Skin of body (tissue), 1 donor: ENCODE measurements at regions not wholly inside any gene's neighbourhood (a gene's known extent, or its start where the extent isn't known, plus 50 kb on each side); places are given as distances from the start of the nearest gene placed in this dataset.

Experiments
- DNase-seq: peaks from one replicate; lab custom pipeline; 2025; lab: John Stamatoyannopoulos, UW

DNA sequence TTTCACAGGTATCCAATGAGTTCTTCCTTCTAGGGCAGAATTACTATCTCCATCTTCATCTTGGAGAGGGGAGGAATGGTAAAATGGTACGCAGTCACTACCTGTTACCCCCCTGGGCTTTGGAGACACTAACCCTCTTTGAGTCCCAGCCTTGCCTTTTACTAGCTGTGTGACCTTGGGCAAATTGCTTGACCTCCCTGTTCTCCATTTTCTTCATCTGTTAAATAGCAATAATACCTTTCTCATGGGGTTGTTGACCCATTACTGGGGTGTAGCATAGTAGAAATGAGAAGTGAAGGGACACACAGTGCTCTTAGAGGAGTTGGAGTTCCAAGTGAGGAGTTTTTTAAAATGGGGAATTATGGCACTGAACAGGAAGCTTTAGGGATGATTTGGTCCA is 324.7 kb downstream of the FOXL1 start:
- DNase-seq = no peak

DNA sequence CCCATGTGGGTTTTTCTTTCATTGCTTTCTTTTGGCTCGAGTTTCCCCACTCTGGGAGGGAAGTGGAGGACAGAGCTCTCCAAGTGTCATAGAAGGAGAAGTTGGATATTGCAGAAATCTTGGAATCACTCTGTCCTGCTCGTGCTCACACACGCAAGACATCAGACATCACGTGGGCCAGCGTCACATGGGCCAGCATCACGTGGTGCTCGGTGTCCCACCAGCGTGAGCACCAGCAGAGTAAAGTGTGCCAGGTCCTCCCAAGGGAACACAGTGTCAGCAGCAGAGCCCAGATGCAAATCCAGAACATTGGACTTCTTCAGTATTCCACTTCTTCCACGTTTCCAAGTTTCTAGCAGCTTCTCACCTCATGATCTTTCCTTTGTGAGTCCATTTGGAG is 327.0 kb downstream of the FOXL1 start:
- DNase-seq = no peak

DNA sequence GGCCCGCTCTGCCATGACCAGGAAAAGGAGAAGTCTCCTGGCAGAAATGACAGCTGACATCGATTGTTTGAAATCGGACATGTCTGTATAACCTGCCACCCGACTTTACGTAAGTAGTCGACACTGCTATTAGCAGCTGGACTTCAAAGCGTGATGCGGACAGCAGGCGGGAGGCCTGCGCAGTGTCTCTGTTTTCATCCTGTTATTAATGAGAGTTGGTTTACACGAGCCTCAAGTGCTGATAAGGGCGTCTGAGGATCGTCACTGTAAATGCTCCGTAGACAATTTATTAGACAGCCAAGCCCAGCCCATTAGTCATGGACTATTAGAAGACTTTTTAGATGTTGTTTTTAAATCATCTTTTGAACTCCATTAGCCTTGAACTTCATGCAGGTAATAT is 328.3 kb downstream of the FOXL1 start:
- DNase-seq = no peak

DNA sequence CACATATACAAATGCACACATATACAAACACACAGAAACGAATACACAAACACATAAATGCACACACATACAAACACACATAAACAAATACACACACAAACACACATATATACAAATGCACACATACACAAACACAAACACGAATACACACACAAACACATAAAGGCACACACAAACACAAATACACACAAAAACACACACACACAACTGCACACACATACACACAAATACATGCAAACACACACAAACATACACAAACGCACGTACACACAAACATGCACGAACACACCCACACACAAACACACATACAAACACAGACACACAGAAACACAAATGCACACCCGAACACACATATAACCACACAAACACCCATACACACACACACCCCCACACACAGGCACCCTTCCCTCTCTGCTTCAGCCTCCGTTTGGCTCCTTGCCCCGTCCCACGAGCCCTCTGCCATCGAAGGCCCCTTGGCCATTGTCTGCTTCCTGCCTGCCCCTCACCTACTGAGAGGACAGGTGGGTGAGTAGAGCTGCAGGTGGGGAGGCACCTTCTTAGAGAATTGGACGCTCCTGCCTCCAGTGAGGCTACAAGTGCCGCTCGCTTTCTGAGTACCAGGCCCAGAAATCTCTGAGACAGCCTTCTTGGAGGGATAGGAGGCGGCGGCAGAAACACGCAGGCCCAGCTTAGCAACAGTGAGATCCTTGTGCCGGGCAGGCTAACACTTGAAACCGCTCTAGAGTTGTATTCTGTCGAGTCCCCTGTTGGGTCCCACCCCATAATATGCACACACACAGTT is 331.2 kb downstream of the FOXL1 start:
- no peak for DNase-seq

DNA sequence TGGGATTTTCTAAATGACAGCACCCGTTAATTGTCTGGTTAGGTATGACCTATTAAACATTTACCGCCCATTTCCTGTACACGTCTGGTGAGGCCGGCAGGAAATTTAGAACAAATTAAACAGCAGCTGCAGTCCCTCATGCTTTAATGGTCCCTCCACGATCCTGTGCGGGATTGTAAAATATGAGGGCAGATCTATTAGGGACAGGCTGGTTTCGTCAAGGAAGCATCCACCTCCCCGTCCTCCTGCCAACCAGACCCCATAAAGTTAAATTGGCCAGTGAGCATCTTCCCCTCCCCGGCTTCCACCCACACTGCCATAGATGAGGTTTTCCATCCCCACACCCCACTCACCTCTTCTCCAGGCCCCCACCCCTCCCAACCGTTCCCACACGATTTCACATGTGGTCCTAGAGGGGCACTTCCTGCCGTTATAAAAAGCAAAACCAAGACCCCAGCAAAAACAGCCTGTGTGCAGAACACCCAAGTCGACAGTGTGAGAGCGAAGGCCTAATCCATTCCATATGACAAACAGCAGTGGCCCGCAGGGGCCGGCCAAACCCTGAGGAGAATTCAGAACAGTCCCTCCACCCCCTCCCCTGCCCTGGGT is 331.9 kb downstream of the FOXL1 start:
- peak; percentile 35 for DNase-seq

DNA sequence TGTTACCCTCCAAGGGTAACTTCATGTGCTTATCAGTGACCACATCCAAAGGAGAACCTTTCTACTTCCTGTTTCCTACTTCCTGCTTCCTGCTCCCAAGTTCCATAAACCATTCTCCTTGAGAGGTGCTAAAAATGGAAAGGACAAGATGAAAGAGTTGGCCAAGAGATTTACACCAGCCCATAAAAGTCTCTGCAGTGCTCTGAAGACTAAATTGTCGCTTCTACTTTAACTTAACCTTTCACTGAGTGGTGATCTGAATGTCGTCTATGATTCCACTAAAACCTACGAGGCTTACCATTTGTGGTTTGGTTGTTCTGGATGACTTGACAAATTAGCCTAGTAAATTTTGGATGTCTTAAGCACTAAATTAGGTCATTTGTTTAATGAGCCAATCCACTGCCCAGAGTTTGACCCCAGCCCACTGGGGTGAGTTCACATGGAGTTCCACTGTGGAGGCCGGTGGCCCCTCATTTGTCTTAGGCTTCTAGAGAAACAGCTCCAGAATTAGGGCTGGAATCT is 333.1 kb downstream of the FOXL1 start:
- peak; percentile 7 for DNase-seq

DNA sequence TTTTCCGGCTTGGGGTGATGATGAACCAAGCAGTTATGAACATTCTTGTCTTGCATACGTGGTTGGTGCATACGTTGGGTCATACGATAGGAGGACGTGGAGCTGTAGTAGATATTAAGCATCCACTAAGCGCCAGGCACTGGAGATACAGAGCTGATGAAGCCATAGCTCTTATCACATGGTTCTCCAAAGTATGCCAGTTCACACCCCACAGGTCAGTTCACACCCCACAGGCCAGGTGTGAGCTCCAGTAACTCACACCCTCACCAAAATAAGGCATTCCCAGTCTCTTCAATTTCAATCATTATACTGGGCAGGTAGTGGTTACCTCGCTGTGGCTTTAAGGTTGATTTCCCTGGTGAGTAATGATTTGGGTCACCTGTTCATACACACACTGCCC is 335.5 kb downstream of the FOXL1 start:
- no peak for DNase-seq

DNA sequence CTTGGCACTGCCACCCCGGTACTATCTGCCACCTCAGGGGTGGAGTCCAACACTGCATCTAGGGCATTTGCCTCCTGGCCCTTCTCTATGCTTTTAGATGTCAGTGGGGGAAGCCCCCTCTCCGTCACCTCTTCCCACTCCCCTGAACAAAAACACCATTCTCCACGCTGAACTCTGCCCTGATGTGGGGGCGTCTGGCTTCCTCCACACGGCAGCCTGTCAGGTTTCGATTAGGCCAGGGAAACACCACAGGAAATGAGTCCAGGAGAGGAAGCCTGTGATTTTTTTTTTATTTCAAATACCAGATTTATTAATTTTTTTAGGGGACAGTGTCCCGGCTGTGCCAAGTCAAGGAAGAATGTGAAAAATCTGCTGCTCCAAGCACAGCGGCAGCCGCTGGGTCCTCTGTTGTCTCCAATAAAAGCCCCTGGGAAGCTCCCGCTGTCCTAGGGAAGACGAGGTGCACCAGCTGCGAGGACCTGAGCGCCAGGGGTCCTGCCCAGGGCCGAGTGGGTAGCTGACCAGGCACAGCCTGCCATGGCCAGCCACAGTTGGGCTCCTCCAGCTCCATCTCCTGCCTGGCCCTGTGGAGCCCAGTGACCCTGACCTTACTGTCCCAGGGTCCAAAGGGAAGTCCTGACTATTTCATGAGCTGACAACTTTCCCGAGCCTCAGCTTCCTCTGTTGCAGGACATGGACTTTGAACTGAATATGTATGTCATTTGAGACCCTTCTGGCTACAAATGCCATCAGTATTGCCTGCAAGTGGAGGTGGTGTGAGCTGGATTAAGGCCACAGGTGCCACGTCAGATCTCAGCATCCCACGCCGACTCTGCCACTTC is 336.7 kb downstream of the FOXL1 start:
- no peak for DNase-seq

DNA sequence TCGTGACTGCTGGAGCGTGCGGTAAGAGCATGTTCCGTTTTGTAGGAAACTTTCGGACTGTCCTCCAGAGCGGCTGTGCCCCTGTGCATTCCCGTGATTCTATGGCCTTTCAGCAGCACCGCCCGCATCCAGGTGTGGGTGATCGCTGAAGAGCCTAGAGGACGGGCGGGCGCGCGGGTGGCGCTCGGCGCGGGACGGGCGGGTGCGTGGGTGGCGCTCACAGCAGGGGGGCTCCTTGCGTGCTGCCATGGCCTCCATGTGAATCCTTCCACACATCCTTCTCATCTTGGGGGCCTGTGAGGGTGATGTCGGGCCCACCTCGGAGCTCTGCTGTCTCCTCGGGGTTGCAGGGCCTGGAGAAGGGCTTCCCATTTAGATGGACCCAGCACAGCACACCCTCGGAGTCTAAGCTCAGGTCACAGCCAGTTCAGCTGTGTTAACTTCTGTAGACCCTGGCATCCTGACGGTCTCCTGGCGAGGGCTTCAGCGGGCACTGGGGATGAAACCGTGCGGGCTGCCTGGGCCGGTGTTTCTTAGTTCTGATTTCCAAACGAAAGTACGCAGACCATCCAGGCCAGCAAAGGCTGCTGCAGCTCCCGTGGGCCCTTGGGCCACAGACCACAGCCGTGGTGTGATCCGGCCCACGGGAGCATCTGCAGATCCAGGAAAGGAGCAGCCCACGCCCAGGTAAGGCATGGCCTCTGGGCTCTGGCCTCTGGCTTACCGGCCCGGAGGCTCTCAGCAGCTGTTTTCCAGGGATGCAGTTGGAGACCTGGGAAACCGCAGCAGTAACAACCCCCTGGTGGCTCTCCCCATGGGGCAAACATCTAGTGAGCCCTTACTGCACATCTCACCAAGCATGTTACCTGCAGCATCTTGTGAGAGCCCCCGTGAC is 339.4 kb downstream of the FOXL1 start:
- no peak for DNase-seq

DNA sequence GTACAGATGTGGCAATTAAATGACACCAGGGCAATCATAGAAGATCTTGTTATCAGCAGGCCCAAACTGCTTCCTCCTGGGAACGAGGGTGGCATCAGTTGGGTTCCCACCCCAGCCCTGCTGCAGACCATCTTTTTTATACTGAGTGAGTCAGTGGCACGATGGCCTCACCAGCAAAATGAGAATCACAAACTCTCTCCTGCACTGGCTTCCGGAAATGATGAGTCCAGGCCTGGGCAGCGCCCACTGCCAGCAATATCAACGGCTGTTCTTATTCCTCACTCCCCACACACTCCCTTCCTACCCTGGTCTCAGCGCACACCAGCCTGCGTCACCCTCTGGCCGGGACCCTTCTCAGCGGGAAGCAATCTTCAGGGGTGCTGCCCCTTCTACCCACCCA is 340.3 kb downstream of the FOXL1 start:
- DNase-seq = no peak

DNA sequence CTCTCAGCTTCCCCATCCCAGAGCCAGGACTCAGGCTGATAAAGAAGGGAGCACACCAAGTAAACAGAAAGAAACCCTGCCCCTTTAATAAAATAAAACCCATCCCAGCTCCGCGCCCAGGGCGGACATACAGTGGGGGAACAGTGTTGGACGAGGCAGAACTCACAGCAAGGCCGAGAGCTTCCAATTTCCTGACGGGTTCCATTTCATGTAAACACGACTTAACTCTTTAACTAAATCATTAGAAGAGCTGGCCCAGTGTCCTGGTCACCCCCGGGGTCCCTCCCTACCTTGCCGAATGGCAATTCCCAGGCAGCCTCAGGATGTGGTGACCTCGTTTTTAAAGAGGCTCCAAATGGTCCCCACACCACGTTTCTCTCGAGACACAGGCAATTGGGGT is 340.7 kb downstream of the FOXL1 start:
- no peak for DNase-seq

DNA sequence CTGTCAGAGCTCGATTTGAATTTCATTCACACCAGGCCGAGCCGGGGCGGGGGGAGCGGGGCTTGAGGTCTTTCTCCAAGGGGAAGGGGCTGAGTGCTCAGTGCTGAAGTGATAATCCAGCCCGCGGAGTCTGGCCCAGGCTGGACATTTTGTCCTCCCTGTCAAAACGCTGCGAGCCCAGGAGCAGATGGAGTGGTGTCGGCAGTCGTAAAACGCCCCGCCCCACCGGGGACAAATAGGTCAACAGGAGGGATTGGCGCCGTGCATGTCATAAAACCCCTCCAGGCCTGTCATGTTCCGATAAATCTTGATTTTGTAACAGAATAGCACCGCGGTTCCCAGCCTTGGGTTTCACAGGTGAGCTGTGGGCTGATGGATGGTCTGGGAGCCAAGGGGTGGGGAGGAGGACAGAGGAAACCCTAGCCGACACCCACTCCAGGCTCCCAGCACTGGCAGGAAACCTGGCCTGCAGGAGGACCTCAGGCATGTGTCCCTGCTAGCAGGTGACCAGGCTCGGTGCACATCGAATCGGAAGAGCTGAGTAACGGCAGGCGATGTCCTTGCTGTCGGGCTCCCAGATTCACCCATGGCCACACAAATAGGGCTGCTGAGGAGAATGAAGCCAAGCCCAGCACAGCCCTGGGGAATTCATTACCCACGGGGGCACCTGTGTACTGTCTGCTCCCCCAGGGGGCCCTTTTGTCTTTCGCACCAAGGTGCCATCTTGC is 341.4 kb downstream of the FOXL1 start:
- no peak for DNase-seq

DNA sequence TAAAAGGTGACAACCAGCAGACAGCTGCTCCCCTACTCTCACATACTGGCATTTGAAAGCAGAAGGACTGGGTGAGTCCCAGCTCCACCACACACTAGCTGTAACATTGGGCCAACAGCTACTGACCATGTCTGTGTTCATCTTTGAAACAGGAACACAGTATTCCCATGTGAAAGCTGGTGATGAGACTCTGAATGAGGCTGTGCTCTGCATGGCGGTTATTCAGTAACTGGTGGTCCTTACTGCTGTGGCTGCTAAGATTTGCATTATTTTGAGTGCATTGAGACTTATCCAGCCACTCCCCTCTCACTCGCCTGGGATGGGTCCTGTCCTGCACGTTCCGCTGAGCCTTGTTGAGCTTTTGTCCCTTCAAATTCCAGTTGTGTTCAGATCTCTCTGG is 342.9 kb downstream of the FOXL1 start:
- DNase-seq = no peak

DNA sequence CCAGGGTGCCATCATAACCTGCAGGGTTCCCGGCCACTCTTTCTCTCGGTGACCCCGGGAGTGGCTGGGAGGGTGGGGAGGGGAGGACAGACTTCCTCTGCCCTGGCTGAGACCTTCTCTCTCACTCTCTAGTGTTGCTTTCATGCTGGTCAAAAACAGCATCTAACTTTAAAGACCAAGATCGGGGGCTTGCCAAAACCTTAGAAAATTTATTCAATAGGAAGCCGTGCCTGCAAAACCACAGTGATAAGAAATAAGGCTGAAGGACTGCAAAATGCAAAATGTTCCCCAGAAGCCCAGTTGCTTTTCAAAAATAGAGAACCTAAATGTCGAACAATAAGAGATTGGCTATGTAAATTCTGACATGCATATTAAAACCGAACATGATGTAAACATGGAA is 344.0 kb downstream of the FOXL1 start:
- no peak for DNase-seq

DNA sequence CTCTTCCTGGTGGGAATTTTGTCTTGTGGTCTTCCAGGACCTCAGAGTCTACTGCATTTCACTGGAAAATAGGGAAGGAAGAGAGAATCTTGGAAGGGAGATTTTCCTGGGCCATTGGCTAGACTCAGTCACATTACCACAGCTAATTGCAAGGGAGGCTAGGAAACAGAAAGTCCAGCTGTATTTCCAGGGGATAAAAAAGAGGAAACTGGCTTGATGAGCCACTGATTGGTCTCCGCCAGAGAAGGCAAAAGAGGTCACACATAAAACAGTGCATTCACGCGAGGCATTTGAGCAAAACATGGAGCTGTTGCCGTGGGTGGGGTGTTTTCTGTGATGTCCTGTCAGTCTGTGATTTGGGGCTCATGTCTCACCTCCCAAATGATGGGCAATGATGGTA is 345.3 kb downstream of the FOXL1 start:
- DNase-seq = no peak

DNA sequence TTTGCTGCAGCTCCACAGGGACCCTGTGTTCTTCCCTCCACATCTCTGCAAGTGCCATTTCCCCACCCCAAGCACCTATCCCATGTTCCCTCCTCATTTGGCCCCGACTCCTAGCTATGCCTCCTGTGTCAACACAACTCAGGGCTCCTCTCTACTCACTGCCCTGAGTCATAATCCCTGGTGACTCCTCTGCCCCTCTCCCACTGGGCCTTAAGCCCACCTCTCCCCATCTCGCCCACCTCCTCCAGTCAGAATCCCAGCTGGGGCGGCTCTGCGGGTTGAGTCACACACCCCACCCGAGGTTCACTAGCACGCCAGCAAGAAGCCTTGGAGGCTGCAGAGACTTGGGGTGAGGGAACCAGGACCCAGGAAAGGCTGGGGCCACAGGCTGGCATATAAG is 346.2 kb downstream of the FOXL1 start:
- DNase-seq = no peak

DNA sequence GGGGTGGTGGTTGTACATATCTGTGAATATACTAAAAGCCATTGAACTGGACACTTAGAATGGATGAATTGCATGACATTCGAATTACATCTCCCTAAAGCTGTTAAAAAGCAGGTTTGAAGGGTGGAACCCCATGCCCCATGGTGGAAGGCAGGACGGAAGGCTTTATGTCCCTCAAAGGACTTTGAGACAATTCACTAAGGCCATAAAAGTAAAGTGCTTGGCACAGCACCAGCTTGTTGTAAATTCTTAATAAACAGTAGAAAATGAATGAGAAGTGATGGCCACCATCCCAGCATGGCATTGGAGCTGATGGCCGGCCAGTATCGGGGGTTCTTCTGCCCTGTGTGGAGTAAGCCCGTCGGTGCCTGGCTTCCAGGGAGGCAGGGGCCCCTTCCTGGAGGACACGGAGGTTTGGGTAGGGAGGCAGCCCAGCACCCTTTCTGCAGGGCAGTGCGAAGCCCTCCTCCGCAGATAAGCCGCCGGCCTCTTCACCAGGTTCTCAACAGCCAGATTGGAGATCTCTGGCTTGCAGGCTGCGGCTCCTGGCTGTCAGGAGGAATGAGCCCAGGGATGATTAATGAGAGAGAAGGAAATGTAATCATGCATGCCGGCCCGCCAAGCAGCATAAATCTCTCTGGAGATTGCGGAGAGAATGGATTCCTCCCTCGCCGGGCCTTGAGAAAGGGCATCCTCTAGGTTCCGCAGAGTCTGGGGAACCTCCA is 346.9 kb downstream of the FOXL1 start:
- DNase-seq = no peak

DNA sequence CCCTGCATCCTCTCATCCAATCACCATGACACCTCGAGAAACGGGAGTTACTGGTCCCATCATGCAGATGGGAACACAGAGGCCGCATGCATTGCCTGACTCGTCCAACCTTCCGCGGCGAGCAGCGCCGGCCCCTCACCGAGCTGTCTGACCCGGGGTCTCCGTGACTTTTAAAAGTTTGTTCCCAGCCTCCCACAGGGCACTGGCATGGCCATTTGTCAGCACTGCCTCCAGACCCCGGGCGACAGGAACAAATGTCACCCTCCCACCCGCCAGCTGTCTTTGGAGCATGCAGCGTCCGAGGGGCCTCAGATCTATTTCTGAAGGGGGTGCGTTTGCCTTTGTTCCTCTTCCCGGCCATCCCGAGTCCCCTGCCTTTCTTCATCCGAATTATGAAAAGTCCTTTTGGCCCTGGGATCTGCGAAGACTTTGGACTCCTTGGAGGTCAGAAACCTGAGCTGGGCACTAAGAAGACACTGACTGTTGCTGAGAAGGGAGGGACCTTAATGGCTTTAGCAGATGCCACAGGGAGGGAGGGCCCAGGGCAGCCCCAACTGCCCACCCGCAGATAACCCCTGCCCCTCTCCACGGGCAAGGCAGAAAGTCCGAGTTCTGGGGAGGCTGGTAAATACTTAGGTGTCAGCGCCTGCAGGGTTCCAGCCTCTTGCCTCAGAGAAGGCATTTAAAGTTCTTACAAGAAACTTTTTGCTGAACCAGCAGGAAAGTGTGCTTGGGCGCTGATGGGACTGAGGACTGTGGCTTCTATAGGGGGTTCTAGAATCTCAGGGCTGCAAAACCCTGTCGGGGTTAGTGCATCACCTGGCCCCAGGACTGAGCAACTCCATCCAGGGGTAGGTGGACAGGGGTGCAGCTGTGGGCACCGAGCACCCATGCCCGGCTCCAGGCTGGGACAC is 348.1 kb downstream of the FOXL1 start:
- no peak for DNase-seq

DNA sequence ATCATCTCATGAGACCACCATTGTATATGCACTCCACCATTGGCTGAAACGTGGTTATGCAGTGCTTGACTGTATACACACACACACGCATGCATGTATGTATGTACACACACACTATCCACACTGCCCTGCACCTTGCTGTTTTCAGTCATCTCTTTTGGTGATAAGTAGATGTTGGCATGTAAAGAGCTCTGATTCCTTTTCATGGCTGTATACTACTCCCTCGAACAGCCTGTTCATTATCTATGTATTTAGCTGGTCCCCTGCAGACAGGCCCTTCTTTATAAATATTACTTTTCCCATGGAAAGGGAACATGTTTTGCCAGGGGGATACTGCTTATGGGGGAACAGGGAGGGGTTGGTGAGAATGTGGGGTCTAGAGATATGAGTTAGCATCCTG is 349.4 kb downstream of the FOXL1 start:
- DNase-seq = no peak
